Activated T-helper 2 cell treated with anti-CD3 and anti-CD28 coated beads, Interferon-gamma antibody, Interleukin-2, Interleukin-4, amounts not matched to agents 10 μg/mL and 5 μg/mL and 100 μg/mL, durations not matched to agents 14 hours and 24 hours and 36 hours (primary cell): ENCODE measurements at regions not wholly inside any gene's neighbourhood (a gene's known extent, or its start where the extent isn't known, plus 50 kb on each side); places are given as distances from the start of the nearest gene placed in this dataset.
"Not testable (repeated sequence)": the region's sequence is repeated elsewhere in the genome, so short reads cannot be mapped to it uniquely, and the experiment has no call there.

Source experiments
- DNase-seq: peaks from one replicate; pipeline ENCODE4 v3.0.0; 2021; ENCODE audit warnings: low spot score
- H3K27ac Mint-ChIP-seq: one replicate; pipeline ENCODE4 v1.8.0; 2021; ENCODE audit warnings: mixed read lengths
- H3K27me3 Mint-ChIP-seq: one replicate; pipeline ENCODE4 v1.8.0; 2021; ENCODE audit warnings: low read depth, mixed read lengths
- H3K36me3 Mint-ChIP-seq: one replicate; pipeline ENCODE4 v1.8.0; 2021; ENCODE audit warnings: low read depth, mixed read lengths
- H3K4me1 Mint-ChIP-seq: one replicate; pipeline ENCODE4 v1.8.0; 2021; ENCODE audit warnings: low read depth, mixed read lengths
- H3K4me3 Mint-ChIP-seq: one replicate; pipeline ENCODE4 v1.8.0; 2021; ENCODE audit warnings: low read depth, mild to moderate bottlenecking, moderate library complexity, mixed read lengths
- H3K9me3 Mint-ChIP-seq: one replicate; pipeline ENCODE4 v1.8.0; 2021; ENCODE audit warnings: mixed read lengths
- intact Hi-C: fragments of 100-400 bp; cut with micrococcal nuclease; formaldehyde crosslinking; loops from one replicate; pipeline ENCODE4 v1.15.1; 2023

DNA sequence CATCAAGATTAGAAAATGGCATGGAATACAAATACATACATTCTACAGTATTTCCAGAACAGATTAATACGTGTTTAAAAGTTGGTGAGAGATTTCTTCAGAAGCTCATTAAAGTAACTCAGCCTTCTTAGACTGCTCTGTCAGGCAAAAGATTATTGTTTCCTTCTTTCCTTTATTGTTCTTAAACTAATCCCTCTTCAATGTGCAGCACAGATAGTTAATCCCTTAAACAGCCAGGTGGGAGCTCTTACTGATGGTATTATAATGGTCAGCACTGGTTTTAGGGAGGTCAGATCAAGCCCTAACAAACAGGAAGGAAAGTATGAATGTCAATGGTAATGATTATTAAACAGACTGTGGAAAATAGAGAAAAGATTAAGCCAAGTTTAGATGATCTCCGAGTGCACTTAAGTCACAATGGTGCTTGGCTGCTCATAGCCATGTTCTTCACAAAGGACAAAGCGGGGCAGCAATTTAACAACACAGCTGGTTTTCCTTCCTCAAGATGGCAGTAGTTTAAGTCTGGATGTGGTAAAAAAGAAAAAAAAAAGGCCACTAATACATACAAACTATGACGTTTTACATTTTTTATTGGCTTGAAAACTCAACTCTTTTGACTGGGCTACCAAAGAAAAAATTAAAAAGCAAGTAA is 992.6 kb downstream of the PCDH9 start:
- H3K4me3 Mint-ChIP-seq = no peak overlapping the region
- no peaks in the 10 kb centered on the region for H3K27me3 Mint-ChIP-seq
- intact Hi-C loops = no loop called here
- DNase-seq = no peak
- no peaks in the 10 kb centered on the region for H3K36me3 Mint-ChIP-seq
- H3K4me1 Mint-ChIP-seq = no peaks in the 10 kb centered on the region
- no peaks in the 10 kb centered on the region for H3K9me3 Mint-ChIP-seq
- no peak overlapping the region for H3K27ac Mint-ChIP-seq

DNA sequence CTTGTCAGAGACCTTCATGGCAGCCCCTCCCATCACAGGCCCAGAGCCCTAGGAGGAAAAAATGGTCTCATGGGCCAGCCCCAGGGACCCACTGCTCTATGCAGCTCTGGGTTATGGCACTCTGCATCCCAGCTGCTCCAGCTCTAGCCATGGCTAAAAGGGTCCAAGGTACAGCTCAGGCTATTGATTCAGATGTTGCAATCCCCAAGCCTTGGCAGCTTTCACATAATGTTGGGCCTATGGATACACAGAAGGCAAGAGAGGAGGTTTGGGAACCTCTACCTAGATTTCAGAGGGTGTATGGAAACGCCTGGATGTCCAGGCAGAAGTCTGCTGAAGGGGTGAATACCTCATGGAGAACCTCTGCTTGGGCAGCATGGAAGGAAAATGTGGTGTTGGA is 996.0 kb downstream of the PCDH9 start:
- intact Hi-C loops = no loop called here
- Mint-ChIP-seq H3K27me3 (no peaks in the 10 kb centered on the region), H3K36me3 (no peaks in the 10 kb centered on the region), H3K4me3 (no peak overlapping the region), H3K27ac (no peak overlapping the region), H3K4me1 (no peaks in the 10 kb centered on the region), H3K9me3 (peaks cover under 1% of the 10 kb centered on the region)
- DNase-seq = no peak

DNA sequence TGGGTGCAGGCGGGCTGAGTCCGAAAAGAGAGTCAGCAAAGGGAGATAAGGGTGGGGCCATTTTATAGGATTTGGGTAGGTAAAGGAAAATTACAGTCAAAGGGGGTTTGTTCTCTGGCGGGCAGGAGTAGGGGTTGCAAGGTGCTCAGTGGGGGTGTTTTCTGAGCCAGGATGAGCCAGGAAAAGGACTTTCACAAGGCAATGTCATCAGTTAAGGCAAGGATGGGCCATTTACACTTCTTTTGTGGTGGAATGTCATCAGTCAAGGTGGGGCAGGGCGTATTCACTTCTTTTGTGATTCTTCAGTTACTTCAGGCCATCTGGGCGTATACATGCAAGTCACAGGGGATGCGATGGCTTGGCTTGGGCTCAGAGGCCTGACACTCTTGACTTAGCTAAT is 998.2 kb downstream of the PCDH9 start:
- H3K27ac Mint-ChIP-seq, H3K27me3 Mint-ChIP-seq, H3K4me1 Mint-ChIP-seq, H3K36me3 Mint-ChIP-seq, H3K4me3 Mint-ChIP-seq, intact Hi-C loops, DNase-seq: not testable (repeated sequence)
- peaks cover 13% of the 10 kb centered on the region for H3K9me3 Mint-ChIP-seq

DNA sequence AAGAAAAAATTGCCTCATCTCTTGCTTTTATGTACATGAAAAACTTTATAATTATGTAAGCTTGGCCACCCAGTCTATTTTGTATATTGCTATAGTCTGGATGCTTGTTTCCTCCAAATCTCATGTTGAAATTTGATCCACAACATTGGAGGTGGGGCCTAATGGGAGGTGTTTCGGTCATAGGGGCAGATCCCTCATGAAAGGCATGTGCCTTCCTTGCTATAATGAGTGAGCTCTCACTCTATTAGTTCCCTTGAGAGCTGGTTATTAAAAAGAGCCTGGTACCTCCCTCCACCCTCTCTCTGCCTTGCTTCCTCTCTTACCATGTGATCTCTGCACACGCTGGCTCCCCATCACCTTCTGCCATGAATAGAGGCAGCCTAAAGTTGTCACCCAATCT is 1005.1 kb downstream of the PCDH9 start:
- Mint-ChIP-seq H3K27ac (no peak overlapping the region), H3K9me3 (peaks cover 16% of the 10 kb centered on the region), H3K4me3 (no peak overlapping the region), H3K27me3 (no peaks in the 10 kb centered on the region), H3K36me3 (no peaks in the 10 kb centered on the region), H3K4me1 (peaks cover 2% of the 10 kb centered on the region)
- intact Hi-C loops = no loop called here
- DNase-seq = no peak

DNA sequence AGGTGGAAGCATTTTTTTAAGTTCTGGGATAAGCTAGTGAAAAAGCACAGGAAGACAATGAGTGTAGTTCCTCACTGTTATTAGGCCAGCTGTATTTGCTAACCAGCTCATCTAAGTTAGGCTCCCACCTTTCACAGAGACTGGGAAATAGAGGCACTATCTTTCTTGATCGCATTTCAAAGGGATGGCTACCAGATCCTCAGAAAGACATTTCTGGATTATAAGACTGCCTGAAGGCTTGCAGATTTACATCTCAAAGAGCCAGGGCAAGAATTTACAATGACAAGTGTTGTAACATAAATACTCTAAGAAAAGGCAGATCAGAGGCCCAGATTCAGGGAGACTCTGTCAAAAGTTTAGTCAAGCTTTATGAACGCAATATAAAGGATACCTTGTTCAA is 1005.5 kb downstream of the PCDH9 start:
- no peaks in the 10 kb centered on the region for H3K27me3 Mint-ChIP-seq
- no peak for DNase-seq
- no peak overlapping the region for H3K27ac Mint-ChIP-seq
- H3K4me1 Mint-ChIP-seq = peaks cover 2% of the 10 kb centered on the region
- H3K4me3 Mint-ChIP-seq = no peak overlapping the region
- peaks cover 16% of the 10 kb centered on the region for H3K9me3 Mint-ChIP-seq
- no peaks in the 10 kb centered on the region for H3K36me3 Mint-ChIP-seq
- intact Hi-C loops = no loop called here

DNA sequence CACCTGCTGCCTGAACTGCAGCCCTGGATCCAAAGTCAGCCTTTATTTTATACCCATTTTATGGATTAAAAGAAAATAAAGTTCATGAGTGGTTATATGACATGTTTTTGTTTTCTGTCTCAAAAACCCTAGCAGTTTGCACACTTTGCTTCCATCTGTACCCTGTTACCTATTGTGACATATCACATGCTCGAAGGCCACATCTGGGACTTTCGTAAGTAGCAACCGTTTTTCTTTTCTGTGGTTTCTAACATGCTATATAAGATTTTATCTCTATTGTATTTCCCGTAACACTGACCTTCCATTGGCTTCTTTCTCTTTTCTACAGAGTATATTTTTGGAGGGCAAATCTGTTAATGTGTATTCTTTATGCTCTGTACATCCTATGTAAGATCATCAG is 1007.2 kb downstream of the PCDH9 start:
- Mint-ChIP-seq H3K27me3 (no peaks in the 10 kb centered on the region), H3K36me3 (no peaks in the 10 kb centered on the region), H3K4me1 (peaks cover 2% of the 10 kb centered on the region), H3K27ac (no peak overlapping the region), H3K9me3 (peaks cover 12% of the 10 kb centered on the region), H3K4me3 (no peak overlapping the region)
- intact Hi-C loops = no loop called here
- no peak for DNase-seq

DNA sequence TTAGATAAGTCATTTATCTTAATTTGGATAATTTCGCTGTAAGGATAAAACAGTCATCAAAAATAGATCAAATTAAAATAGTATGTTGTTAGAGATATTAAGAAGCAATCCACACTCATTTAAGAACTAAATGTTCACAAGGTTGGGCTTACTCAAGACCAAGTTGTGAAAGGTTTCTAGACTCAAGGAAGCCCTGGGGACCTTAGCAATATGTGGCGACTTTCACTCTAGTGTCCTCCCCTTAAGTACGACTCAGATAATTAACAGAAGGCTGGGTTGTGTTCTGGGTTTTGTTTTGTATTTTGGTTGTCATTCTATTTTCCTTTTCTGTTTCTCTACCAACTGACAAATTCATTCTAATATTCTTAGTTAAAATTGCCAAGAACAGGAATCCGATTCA is 1008.0 kb downstream of the PCDH9 start:
- Mint-ChIP-seq H3K27me3 (no peaks in the 10 kb centered on the region), H3K27ac (no peak overlapping the region), H3K36me3 (no peaks in the 10 kb centered on the region), H3K4me1 (peaks cover 2% of the 10 kb centered on the region), H3K4me3 (no peak overlapping the region), H3K9me3 (peaks cover 12% of the 10 kb centered on the region)
- intact Hi-C loops = no loop called here
- DNase-seq = no peak

DNA sequence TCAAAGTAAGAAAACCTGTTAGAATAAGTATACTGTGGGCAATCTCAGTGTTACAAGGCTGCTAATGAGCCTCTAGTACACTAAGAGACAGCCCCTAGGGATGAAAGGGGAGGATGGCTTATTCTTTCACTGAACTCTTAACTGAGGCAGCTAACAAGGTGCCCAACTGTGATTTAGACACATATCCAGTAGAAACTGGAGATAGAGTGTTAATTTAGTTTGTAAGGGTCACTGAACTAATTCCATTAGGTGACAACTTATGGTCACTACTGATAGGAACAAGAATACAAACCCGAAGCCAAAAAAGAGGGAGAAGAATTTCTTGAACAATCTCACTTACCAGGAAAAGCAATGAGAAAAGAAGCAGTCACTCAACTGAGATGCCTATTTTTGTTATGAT is 1010.6 kb downstream of the PCDH9 start:
- Mint-ChIP-seq H3K4me3 (no peak overlapping the region), H3K27me3 (no peaks in the 10 kb centered on the region), H3K4me1 (peaks cover 2% of the 10 kb centered on the region), H3K27ac (no peak overlapping the region), H3K9me3 (peaks cover 7% of the 10 kb centered on the region), H3K36me3 (no peaks in the 10 kb centered on the region)
- intact Hi-C loops = no loop called here
- no peak for DNase-seq

DNA sequence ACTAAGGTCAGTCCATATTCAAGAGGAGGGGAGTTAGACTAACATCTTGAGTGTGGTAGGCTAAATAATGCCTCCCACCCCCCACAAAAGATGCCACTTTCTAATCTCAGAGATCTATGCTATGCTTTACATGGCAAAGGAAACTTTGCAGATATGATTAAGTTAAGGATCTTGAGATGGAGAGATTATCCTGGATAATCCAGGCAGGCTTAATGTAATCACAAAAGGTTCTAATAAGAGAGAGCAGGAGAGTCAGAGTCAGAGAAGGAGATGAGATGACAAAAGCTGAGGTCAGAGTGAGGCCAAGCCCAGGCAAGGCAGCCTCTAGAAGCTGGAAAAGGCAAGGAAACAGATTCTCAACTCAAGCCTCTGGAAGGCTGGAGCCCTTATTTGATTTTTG is 1011.6 kb downstream of the PCDH9 start:
- H3K27ac Mint-ChIP-seq = no peak overlapping the region
- peaks cover 2% of the 10 kb centered on the region for H3K4me1 Mint-ChIP-seq
- DNase-seq = no peak
- H3K9me3 Mint-ChIP-seq = peaks cover 7% of the 10 kb centered on the region
- intact Hi-C loops = no loop called here
- H3K4me3 Mint-ChIP-seq = no peak overlapping the region
- H3K27me3 Mint-ChIP-seq = no peaks in the 10 kb centered on the region
- no peaks in the 10 kb centered on the region for H3K36me3 Mint-ChIP-seq

DNA sequence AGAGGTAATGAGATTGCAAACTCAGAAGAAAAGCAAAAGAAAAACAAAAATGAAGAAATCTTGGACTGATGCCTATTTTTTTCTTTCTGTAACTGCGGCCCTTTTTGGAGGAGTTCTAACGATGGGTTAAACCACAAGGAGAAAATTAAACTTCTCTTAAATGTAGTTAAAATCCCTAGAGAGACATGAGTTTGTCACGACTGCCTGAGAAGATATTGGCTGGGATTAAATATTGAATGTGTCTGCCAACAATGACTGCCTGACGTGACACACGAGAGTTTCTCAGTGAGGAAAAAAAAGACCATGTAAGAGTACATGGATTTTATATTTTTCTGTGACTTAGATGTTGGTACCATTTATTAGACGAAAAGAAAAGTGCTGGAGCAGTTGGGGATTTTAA is 1013.4 kb downstream of the PCDH9 start:
- Mint-ChIP-seq H3K27ac (no peak overlapping the region), H3K4me3 (no peak overlapping the region), H3K36me3 (no peaks in the 10 kb centered on the region), H3K9me3 (peaks cover 7% of the 10 kb centered on the region), H3K4me1 (no peaks in the 10 kb centered on the region), H3K27me3 (no peaks in the 10 kb centered on the region)
- intact Hi-C loops = no loop called here
- DNase-seq = no peak

DNA sequence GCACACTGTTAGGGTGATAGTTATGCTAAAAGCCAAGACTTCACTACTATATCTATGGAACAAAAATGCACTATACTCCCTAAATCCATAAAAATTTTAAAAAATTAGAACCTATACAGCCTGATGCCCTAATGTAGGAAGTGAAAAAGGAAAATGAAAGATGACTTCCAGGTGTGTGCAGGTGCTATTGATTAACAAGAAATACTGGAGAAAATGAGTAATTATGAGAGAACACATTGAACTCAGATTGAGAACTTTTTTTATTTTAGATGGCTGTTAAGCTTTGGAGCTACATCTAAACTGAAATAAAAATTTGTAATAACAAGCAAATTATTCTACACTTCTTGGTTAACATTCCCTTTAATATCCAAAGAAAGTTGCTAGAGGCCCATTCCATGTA is 1015.7 kb downstream of the PCDH9 start:
- Mint-ChIP-seq H3K9me3 (peaks cover 7% of the 10 kb centered on the region), H3K36me3 (no peaks in the 10 kb centered on the region), H3K27me3 (no peaks in the 10 kb centered on the region), H3K27ac (no peak overlapping the region), H3K4me3 (no peak overlapping the region), H3K4me1 (no peaks in the 10 kb centered on the region)
- intact Hi-C loops = no loop called here
- DNase-seq = no peak

DNA sequence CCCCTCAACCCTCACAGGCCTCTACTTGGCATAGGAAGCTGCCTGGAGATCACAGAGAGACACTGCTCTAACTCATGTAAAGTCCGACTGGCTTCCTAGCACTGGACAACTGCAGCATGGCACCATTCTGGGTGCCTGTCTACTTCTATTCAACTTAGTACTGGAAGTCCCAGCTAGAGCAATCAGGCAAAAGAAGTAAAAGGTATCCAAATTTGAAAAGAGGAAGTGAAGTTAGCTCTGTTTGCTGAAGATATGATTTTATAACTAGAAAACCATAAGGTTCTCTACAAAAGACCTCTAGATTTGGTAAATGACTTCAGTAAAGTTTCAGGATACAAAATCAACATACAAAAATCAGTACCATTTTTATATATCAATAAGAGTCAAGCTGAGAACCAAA is 1017.6 kb downstream of the PCDH9 start:
- Mint-ChIP-seq H3K4me1 (no peaks in the 10 kb centered on the region), H3K27ac (no peak overlapping the region), H3K9me3 (no peaks in the 10 kb centered on the region), H3K27me3 (no peaks in the 10 kb centered on the region), H3K36me3 (no peaks in the 10 kb centered on the region), H3K4me3 (no peak overlapping the region)
- intact Hi-C loops = no loop called here
- DNase-seq = no peak

DNA sequence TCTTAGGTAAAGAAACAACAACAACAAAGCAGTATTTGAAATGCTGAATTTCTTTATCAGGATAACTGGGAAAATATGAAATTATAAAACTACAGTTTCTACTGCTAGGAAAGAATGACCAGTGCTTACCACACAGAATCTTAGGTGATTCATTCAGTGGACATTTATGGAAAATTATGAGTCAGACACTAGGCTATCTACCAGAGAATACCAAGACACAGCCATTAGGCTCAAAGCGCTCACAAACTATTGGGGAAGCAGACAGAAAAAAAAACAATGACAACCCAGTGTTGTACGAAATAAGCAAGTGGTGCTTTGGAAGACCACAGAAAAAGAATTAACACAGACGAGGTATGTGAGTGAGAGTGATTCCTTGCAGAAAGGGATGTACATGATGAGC is 1019.5 kb downstream of the PCDH9 start:
- no peaks in the 10 kb centered on the region for H3K36me3 Mint-ChIP-seq
- no peak overlapping the region for H3K4me3 Mint-ChIP-seq
- no peaks in the 10 kb centered on the region for H3K27me3 Mint-ChIP-seq
- no peaks in the 10 kb centered on the region for H3K9me3 Mint-ChIP-seq
- no peak overlapping the region for H3K27ac Mint-ChIP-seq
- intact Hi-C loops = no loop called here
- no peaks in the 10 kb centered on the region for H3K4me1 Mint-ChIP-seq
- DNase-seq = no peak

DNA sequence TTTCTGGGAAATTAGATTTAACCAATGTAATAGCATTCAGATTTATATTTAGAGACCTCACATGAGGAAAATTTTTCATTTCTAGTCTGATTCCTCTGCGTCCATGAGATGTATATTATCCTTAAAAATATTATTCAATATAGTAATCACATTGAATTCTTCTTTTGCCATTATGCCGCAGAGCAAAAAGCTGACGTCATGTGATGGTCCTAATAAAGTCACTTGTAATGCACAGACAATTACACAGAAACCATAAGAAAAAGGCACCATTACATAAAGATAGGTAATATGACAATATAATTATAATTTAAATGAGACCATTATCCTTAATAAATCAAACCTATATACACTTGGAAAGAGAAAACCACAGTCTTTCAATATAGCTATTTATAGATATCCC is 1021.5 kb downstream of the PCDH9 start:
- no peaks in the 10 kb centered on the region for H3K27me3 Mint-ChIP-seq
- peaks cover 3% of the 10 kb centered on the region for H3K9me3 Mint-ChIP-seq
- no peak overlapping the region for H3K27ac Mint-ChIP-seq
- H3K4me1 Mint-ChIP-seq = no peaks in the 10 kb centered on the region
- H3K36me3 Mint-ChIP-seq = no peaks in the 10 kb centered on the region
- intact Hi-C loops = no loop called here
- no peak for DNase-seq
- H3K4me3 Mint-ChIP-seq = no peak overlapping the region
